NT2/D1 (cell line): ENCODE measurements at regions not wholly inside any gene's neighbourhood (a gene's known extent, or its start where the extent isn't known, plus 50 kb on each side); places are given as distances from the start of the nearest gene placed in this dataset.

Experiments
- SUZ12 ChIP-seq: IDR thresholded peaks from 2 replicates; pipeline ENCODE4 v1.6.1; 2011; ENCODE audit not compliant: insufficient read length, insufficient read depth; ENCODE audit errors: extremely low read depth
- YY1 ChIP-seq: IDR thresholded peaks from 2 replicates; pipeline ENCODE4 v1.6.1; 2011; ENCODE audit not compliant: insufficient read length, insufficient read depth
- ZNF274 ChIP-seq: IDR thresholded peaks from 2 replicates; pipeline ENCODE4 v1.6.1; 2011; ENCODE audit warnings: mild to moderate bottlenecking, low read depth, low read length

GRCh38 chr5:133778636-133779035, 166.3 kb upstream of the FSTL4 start:
- no peak for TF ChIP-seq SUZ12
- no peak for TF ChIP-seq YY1
- TF ChIP-seq ZNF274 = no peak
